ENCODE measurements at regions not wholly inside any gene's neighbourhood (a gene's known extent, or its start where the extent isn't known, plus 50 kb on each side); places are given as distances from the start of the nearest gene placed in this dataset.
"Not testable (repeated sequence)": the region's sequence is repeated elsewhere in the genome, so short reads cannot be mapped to it uniquely, and the experiment has no call there.

- H3K4me3 ChIP-seq = no peak overlapping the region
- in situ Hi-C loops (cut with MboI; ENCODE audit: low sequenced_read_pairs in 4 of 4) (no loop called here), intact Hi-C loops (cut with DNase I; ENCODE audit: low total_unique reads) (no loop called here)
- no peaks in the 10 kb centered on the region for H3K36me3 ChIP-seq
- H3K27me3 ChIP-seq = no peaks in the 10 kb centered on the region
- H3K9me3 ChIP-seq = no peaks in the 10 kb centered on the region
- H3K27ac ChIP-seq = no peak overlapping the region
- TF ChIP-seq POLR2A (IDR thresholded peaks at IDR 0.05) (no peak), CTCF (IDR thresholded peaks at IDR 0.05 in 4 of 5, conservative IDR thresholded peaks at IDR 0.05 in 1 of 5) (no peak)
- no peak for DNase-seq
- no peaks in the 10 kb centered on the region for H3K4me1 ChIP-seq
- ATAC-seq = no peak
Observed at GRCh38 chr17:51427323-51427811, 167.0 kb downstream of the UTP18 start.

GRCh38 chr17:51427856-51428255 is 167.5 kb downstream of the UTP18 start:
- ATAC-seq (no peak), DNase-seq (no peak)
- TF ChIP-seq CTCF (IDR thresholded peaks at IDR 0.05 in 4 of 5, conservative IDR thresholded peaks at IDR 0.05 in 1 of 5) = no peak
- no peak for TF ChIP-seq POLR2A (IDR thresholded peaks at IDR 0.05)
- H3K4me1 ChIP-seq = no peaks in the 10 kb centered on the region
- H3K4me3 ChIP-seq = no peak overlapping the region
- H3K36me3 ChIP-seq = no peaks in the 10 kb centered on the region
- no peak overlapping the region for H3K27ac ChIP-seq
- intact Hi-C loops (cut with DNase I; ENCODE audit: low total_unique reads) (no loop called here), in situ Hi-C loops (cut with MboI; ENCODE audit: low sequenced_read_pairs in 4 of 4) (no loop called here)
- no peaks in the 10 kb centered on the region for H3K27me3 ChIP-seq
- H3K9me3 ChIP-seq = no peaks in the 10 kb centered on the region

- DNase-seq (no peak), ATAC-seq (no peak)
- TF ChIP-seq POLR2A (IDR thresholded peaks at IDR 0.05) (no peak), CTCF (IDR thresholded peaks at IDR 0.05 in 4 of 5, conservative IDR thresholded peaks at IDR 0.05 in 1 of 5) (no peak)
- Histone ChIP-seq H3K4me3 (no peak overlapping the region), H3K4me1 (no peaks in the 10 kb centered on the region), H3K36me3 (no peaks in the 10 kb centered on the region), H3K27me3 (no peaks in the 10 kb centered on the region), H3K27ac (no peak overlapping the region), H3K9me3 (no peaks in the 10 kb centered on the region)
- intact Hi-C loops (cut with DNase I; ENCODE audit: low total_unique reads) (no loop called here), in situ Hi-C loops (cut with MboI; ENCODE audit: low sequenced_read_pairs in 4 of 4) (no loop called here)
Observed at GRCh38 chr17:51428668-51429495, 168.5 kb downstream of the UTP18 start.

GRCh38 chr17:51429938-51430337 is 169.6 kb downstream of the UTP18 start:
- in situ Hi-C loops (cut with MboI; ENCODE audit: low sequenced_read_pairs in 4 of 4); H3K4me3 ChIP-seq; H3K27me3 ChIP-seq; H3K27ac ChIP-seq; H3K9me3 ChIP-seq; DNase-seq; H3K4me1 ChIP-seq; ATAC-seq; intact Hi-C loops (cut with DNase I; ENCODE audit: low total_unique reads); H3K36me3 ChIP-seq: not testable (repeated sequence)

GRCh38 chr17:51430591-51430990 is 170.2 kb downstream of the UTP18 start:
- Histone ChIP-seq H3K27ac (no peak overlapping the region), H3K4me3 (no peak overlapping the region), H3K36me3 (no peaks in the 10 kb centered on the region), H3K27me3 (no peaks in the 10 kb centered on the region), H3K4me1 (no peaks in the 10 kb centered on the region), H3K9me3 (no peaks in the 10 kb centered on the region)
- no peak for TF ChIP-seq CTCF (IDR thresholded peaks at IDR 0.05 in 4 of 5, conservative IDR thresholded peaks at IDR 0.05 in 1 of 5)
- no peak for TF ChIP-seq POLR2A (IDR thresholded peaks at IDR 0.05)
- in situ Hi-C loops (cut with MboI; ENCODE audit: low sequenced_read_pairs in 4 of 4) (no loop called here), intact Hi-C loops (cut with DNase I; ENCODE audit: low total_unique reads) (no loop called here)
- ATAC-seq (no peak), DNase-seq (no peak)
